Epithelial cell of esophagus (primary cell): ENCODE measurements at regions not wholly inside any gene's neighbourhood (a gene's known extent, or its start where the extent isn't known, plus 50 kb on each side); places are given as distances from the start of the nearest gene placed in this dataset.
A peak's percentile ranks its signal among the peaks of the same experiment; 100 is the strongest.

Source experiments
- DNase-seq: peaks from one replicate; pipeline ENCODE4 v3.0.0; 2010; ENCODE audit warnings: low read depth
- H3K4me3 ChIP-seq: 2 replicates; pipeline ENCODE4 v1.5.1; 2011; ENCODE audit warnings: mild to moderate bottlenecking, low read length, control low read depth
- TF ChIP-seq, protein P1 (sequence below): IDR thresholded peaks from 2 replicates; pipeline ENCODE4 v1.5.1; 2011; ENCODE audit warnings: low read depth, mild to moderate bottlenecking, low read length, control low read depth, inconsistent platforms; ENCODE audit not compliant: insufficient read depth; ENCODE audit errors: missing control alignments

GRCh38 chr4:181613200-181613599 is 630.0 kb upstream of the TENM3 start:
- TF ChIP-seq, protein P1, sequence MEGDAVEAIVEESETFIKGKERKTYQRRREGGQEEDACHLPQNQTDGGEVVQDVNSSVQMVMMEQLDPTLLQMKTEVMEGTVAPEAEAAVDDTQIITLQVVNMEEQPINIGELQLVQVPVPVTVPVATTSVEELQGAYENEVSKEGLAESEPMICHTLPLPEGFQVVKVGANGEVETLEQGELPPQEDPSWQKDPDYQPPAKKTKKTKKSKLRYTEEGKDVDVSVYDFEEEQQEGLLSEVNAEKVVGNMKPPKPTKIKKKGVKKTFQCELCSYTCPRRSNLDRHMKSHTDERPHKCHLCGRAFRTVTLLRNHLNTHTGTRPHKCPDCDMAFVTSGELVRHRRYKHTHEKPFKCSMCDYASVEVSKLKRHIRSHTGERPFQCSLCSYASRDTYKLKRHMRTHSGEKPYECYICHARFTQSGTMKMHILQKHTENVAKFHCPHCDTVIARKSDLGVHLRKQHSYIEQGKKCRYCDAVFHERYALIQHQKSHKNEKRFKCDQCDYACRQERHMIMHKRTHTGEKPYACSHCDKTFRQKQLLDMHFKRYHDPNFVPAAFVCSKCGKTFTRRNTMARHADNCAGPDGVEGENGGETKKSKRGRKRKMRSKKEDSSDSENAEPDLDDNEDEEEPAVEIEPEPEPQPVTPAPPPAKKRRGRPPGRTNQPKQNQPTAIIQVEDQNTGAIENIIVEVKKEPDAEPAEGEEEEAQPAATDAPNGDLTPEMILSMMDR: no peak
- H3K4me3 ChIP-seq: no peak overlapping the region
- DNase-seq: no peak

- DNase-seq: no peak
These were observed 625.1 kb upstream of the TENM3 start for GRCh38 chr4:181618038-181618618.

DNA sequence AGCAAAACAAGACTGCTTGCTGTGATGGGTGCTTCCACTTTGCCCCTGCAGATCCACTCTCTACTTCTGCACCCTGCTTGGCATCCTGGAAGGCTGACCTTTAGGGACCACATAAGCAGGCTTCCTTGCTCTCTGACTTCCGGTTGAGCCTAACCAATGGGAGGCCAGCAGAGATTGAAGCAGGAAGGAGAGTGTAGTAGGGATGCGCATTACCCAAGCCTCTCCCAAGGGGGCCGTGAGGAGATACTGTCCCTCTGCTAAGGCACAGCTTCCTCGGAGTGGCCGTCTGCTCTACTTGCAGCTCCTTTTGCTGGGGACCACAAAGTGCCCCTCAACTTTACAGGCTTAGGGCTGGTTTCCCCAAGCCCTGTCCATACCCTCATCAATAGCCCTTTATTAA is 624.3 kb upstream of the TENM3 start:
- no peak for DNase-seq
- TF ChIP-seq, protein P1: no peak
- no peak overlapping the region for H3K4me3 ChIP-seq

More at GRCh38 chr4:181618038-181618618, 625.1 kb upstream of the TENM3 start:
- TF ChIP-seq, protein P1: no peak
- H3K4me3 ChIP-seq: no peak overlapping the region

- no peak for DNase-seq
- H3K4me3 ChIP-seq: no peak overlapping the region
- TF ChIP-seq, protein P1: no peak
These were observed 623.6 kb upstream of the TENM3 start for GRCh38 chr4:181619651-181620050.

GRCh38 chr4:181637186-181638105 is 605.8 kb upstream of the TENM3 start:
- no peak overlapping the region for H3K4me3 ChIP-seq
- TF ChIP-seq, protein P1: no peak
- no peak for DNase-seq

- no peak overlapping the region for H3K4me3 ChIP-seq
- TF ChIP-seq, protein P1: no peak
- peak; percentile 8 for DNase-seq
These were observed 599.7 kb upstream of the TENM3 start for GRCh38 chr4:181643466-181643865.
